RWPE1 (cell line): ENCODE measurements at regions not wholly inside any gene's neighbourhood (a gene's known extent, or its start where the extent isn't known, plus 50 kb on each side); places are given as distances from the start of the nearest gene placed in this dataset.
A peak's percentile ranks its signal among the peaks of the same experiment; 100 is the strongest.

ENCODE experiments used
- CTCF ChIA-PET: fragments of 350-600 bp; sonication (Branson Sonifier 250); formaldehyde crosslinking; extraction: SDS; loops from one replicate; lab custom pipeline; 2021; lab: Yijun Ruan, JAX
- POLR2A ChIA-PET: fragments of 400-600 bp; formaldehyde crosslinking; extraction: SDS; loops from one replicate; lab custom pipeline; 2020; ENCODE audit warnings: antibody characterized with exemption; ENCODE audit not compliant: low non-redundant PET; lab: Yijun Ruan, JAX
- DNase-seq: peaks from one replicate; pipeline ENCODE4 v3.0.0; 2012; ENCODE audit warnings: low spot score
- H3K27ac ChIP-seq: fragments of 450-650 bp; 2 replicates; pipeline ENCODE4 v1.5.1; 2017
- TF ChIP-seq, protein P1 (sequence below): fragments of 450-650 bp; conservative IDR thresholded peaks from 2 replicates; pipeline ENCODE4 v1.5.1; 2017; ENCODE audit warnings: low read depth, mild to moderate bottlenecking

DNA sequence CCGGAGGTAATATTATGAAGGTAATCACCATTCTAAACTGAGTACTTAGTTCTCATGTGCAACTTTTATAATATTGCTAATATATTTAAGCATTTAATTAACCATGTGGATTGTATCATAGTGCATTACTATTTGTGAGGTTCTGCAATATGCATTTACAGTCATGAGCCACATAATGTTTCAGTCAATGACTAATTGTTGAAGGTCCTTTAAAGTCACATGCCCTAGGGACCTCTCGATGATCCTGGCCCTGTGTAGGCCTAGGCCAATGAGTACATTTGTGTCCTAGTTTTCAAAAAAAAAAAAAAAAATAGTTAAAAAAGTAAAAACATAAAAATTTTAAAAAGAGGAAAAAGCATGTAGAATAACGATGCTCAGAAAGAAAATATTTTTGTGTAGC is 298.0 kb downstream of the DSEL start:
- CTCF ChIA-PET: interaction anchor here (0.6 to 0.7 kb wide), 2 partner anchors 885 to 1445 kb away, joined by 6 to 8 read pairs; no protein-coding TSS in a partner anchor
- TF ChIP-seq, protein P1, sequence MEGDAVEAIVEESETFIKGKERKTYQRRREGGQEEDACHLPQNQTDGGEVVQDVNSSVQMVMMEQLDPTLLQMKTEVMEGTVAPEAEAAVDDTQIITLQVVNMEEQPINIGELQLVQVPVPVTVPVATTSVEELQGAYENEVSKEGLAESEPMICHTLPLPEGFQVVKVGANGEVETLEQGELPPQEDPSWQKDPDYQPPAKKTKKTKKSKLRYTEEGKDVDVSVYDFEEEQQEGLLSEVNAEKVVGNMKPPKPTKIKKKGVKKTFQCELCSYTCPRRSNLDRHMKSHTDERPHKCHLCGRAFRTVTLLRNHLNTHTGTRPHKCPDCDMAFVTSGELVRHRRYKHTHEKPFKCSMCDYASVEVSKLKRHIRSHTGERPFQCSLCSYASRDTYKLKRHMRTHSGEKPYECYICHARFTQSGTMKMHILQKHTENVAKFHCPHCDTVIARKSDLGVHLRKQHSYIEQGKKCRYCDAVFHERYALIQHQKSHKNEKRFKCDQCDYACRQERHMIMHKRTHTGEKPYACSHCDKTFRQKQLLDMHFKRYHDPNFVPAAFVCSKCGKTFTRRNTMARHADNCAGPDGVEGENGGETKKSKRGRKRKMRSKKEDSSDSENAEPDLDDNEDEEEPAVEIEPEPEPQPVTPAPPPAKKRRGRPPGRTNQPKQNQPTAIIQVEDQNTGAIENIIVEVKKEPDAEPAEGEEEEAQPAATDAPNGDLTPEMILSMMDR: no peak
- H3K27ac ChIP-seq: no peak overlapping the region
- POLR2A ChIA-PET: no interaction called here
- no peak for DNase-seq

DNA sequence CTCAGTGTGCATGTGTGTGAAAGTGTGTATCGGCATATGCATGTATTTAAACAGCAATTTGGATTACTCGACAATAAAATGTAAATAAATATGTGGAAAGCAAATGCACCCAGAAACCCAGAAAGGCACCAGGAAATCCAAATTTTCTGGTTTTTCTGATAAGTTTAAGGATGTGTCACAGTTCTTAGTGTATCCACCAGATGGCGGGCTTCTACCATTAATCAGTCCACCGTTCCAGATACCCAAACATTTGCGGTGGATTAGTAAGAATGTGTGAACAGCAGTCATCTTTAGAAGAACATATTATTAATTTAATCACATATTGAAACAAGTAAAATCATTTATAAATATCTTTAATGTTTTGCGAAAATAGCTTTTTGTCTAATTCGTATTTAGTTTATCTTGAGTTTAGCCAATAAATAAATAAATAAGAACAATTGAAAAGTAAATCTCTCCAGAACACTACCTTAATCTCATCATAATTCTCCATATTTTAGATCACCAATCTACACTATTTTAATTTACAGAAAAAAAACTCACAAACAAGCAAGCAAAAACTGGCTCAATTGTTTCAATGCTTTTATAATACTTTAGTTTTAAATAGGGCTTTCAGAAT is 298.9 kb downstream of the DSEL start:
- TF ChIP-seq, protein P1: peak; percentile 62
- DNase-seq: peak; percentile 25
- CTCF ChIA-PET: interaction anchor here (0.7 kb wide), 1 partner anchor 1717 kb away, joined by 4 read pairs; no protein-coding TSS in a partner anchor
- POLR2A ChIA-PET: no interaction called here
- H3K27ac ChIP-seq: no peak overlapping the region

DNA sequence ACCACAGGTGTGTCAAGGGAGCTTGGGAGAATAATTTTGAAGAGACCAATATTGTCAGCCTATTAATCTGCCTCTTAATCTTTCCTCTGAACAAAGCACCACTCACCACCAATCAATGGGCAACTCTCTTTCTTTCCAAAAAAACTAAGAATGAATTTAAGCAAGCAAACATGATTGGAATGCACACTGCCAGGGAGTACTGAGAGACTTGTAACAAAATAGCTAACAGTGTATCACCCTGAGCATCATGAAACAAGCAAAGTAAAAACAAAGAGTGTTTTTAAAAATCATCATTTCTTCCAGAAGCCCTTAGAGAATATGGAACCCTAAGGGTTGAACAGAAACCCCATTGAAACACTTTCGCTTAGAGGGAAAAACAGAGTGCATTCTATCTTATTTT is 299.7 kb downstream of the DSEL start:
- CTCF ChIA-PET: interaction anchor here (0.7 kb wide), 1 partner anchor 48 kb away, joined by 3 read pairs; no protein-coding TSS in a partner anchor
- POLR2A ChIA-PET: no interaction called here
- TF ChIP-seq, protein P1: no peak
- DNase-seq: no peak
- H3K27ac ChIP-seq: no peak overlapping the region

DNA sequence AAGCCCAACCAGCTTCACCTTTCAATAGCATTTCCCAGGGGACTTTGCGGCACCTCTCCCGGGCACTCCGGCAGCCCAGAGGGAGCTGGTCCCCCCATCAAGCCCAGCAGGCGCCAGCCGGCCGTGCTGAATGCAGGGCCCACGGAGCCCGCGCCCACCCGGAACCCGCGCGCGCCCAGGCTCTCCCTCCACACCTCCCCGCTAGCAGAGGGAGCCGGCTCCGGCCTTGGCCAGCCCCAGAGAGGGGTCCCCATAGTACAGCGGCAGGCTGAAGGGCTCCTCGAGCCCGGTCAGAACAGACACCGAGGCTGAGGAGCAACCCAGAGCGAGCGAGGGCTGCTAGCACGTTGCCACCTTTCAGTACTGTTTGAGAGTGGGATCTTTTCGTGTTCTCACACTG is 300.8 kb downstream of the DSEL start:
- no peak overlapping the region for H3K27ac ChIP-seq
- DNase-seq: no peak
- CTCF ChIA-PET: no interaction called here
- POLR2A ChIA-PET: no interaction called here
- TF ChIP-seq, protein P1: no peak

DNA sequence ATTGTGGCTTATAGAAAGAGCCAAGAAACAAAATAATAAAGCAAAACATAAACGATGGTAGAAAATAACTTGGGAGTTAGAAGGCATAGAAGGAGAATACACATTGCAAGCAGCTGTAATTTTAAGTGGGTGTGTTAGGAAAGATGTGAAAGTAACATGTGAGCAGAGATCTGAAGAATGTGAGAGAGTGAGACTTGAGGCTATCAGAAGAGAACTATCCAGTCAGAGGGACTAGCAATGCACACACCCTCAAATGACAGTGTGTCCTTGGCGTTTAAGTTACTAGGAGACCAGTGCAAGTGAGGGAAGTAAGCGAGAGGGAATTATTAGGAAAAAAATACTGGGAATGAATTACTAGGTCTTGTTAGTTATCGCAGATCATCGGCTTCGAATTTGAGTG is 304.9 kb downstream of the DSEL start:
- CTCF ChIA-PET: no interaction called here
- H3K27ac ChIP-seq: no peak overlapping the region
- no peak for DNase-seq
- POLR2A ChIA-PET: no interaction called here
- TF ChIP-seq, protein P1: no peak

DNA sequence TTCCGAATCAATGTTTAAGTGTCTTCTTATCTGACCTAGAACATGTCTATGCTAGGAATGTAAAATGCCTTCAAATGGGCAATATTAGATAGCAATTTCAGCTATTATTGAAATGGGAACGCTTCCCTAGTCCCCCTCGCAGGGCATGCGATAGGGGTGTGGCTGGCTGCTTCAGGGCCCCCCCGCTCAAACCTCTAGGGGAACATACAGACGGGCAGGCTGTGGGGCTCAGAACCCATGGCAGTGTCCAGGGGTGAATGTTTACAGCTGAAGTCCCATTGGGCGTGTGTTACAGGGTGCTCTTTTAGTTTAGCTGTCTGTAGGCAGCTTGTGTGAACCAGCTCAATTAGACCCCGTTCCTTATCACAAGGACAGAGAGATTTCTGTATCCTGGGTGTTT is 315.9 kb downstream of the DSEL start:
- TF ChIP-seq, protein P1: no peak
- DNase-seq: no peak
- ChIA-PET CTCF (interaction anchor here (0.7 kb wide), 1 partner anchor 96 kb away, joined by 3 read pairs; no protein-coding TSS in a partner anchor), POLR2A (no interaction called here)
- H3K27ac ChIP-seq: no peak overlapping the region
